ENCODE measurements at regions not wholly inside any gene's neighbourhood (a gene's known extent, or its start where the extent isn't known, plus 50 kb on each side); places are given as distances from the start of the nearest gene placed in this dataset.
"Not testable (repeated sequence)": the region's sequence is repeated elsewhere in the genome, so short reads cannot be mapped to it uniquely, and the experiment has no call there.

DNA sequence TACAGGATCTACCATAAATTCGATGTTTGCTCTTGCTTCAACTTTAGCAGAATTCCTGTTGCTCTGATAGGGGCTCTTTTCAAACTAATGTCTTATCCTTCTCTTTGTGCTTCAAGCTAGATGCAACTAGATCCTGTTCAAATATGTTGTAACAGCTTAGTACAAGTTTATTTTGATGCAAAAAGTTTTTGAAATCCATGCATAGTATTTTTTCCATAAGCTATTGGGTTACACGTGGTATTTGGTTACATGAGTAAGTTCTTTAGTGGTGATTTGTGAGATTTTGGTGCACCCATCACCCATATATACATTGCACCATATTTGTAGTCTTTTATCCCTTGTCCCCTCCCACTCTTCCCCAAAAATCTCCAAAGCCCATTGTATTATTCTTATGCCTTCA lies 907.7 kb downstream of the LTN1 start:
- H3K27me3 ChIP-seq: no peaks in the 10 kb centered on the region
- H3K27ac ChIP-seq: no peak overlapping the region
- H3K4me1 ChIP-seq: no peaks in the 10 kb centered on the region
- H3K36me3 ChIP-seq: no peaks in the 10 kb centered on the region
- no peak for DNase-seq
- H3K9me3 ChIP-seq (replicated peaks): no peaks in the 10 kb centered on the region
- no peak overlapping the region for H3K4me3 ChIP-seq

- H3K27ac ChIP-seq: no peak overlapping the region
- no peaks in the 10 kb centered on the region for H3K4me1 ChIP-seq
- H3K36me3 ChIP-seq: no peaks in the 10 kb centered on the region
- no peak overlapping the region for H3K4me3 ChIP-seq
- DNase-seq: no peak
- H3K27me3 ChIP-seq: no peaks in the 10 kb centered on the region
- no peaks in the 10 kb centered on the region for H3K9me3 ChIP-seq (replicated peaks)
Observed at GRCh38 chr21:28083350-28083749, 909.3 kb downstream of the LTN1 start.

DNA sequence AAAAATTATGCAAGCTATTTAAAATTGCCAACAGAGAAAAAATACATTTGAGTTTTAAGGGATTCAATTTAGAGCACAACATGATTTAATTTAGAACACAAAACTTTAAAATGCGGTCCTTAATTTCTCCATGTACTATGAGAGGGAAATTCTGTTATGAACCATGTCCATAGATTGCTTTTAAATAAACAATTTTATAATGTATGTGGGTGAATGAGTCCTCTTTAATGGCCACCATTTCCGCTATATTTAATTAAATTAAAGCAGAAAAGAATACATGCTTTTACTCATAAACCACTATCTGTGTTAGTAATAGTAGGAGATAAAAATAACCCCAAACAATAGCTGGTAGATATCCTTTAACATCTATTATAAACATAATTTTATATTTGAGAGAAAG lies 914.6 kb downstream of the LTN1 start:
- no peak for DNase-seq
- Histone ChIP-seq H3K9me3 (replicated peaks) (no peaks in the 10 kb centered on the region), H3K27ac (no peak overlapping the region), H3K4me3 (no peak overlapping the region), H3K36me3 (no peaks in the 10 kb centered on the region), H3K27me3 (no peaks in the 10 kb centered on the region), H3K4me1 (no peaks in the 10 kb centered on the region)

DNA sequence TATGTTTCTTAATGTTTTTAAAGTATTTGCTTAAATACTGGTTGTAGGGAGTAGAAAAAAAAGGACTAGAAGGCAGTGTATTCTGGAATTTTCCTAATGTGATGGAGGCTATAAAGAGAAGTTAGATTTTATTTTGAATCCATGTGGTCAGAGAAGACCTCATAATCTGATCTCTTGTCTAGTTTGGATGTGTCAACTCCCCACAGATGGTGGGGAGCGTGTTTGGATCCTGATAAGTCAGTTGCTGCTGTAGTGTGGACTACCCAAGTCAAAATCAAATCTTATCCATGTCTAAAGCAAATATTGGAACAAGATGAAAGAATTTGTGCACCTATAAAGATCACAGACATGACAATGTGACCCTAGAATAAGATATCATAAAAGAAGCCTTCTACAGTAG lies 918.0 kb downstream of the LTN1 start:
- Histone ChIP-seq H3K27me3 (no peaks in the 10 kb centered on the region), H3K4me1 (peaks cover 7% of the 10 kb centered on the region), H3K4me3 (no peak overlapping the region), H3K36me3 (no peaks in the 10 kb centered on the region), H3K9me3 (replicated peaks) (no peaks in the 10 kb centered on the region), H3K27ac (no peak overlapping the region)
- no peak for DNase-seq

DNA sequence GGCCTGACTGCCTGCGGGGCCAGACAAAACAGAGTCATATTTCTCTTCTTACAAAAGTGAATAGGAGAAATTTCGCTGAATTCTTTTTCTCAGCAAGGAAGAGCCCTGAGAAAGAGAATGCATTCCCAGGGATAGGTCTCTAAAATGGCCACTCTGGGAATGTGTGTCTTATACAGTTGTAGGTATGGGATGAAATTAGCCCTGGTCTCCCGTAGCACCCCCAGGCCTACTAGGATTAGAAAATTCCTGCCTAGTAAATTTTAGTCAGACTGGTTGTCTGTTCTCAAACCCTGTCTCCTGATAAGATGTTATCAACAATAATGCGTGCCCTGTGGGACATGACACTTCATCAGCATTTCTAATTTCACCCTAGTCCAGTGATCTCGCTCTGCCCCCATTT lies 920.1 kb downstream of the LTN1 start:
- no peak for DNase-seq
- H3K27ac ChIP-seq: no peak overlapping the region
- no peak overlapping the region for H3K4me3 ChIP-seq
- no peaks in the 10 kb centered on the region for H3K27me3 ChIP-seq
- H3K4me1 ChIP-seq: peaks cover 19% of the 10 kb centered on the region
- H3K9me3 ChIP-seq (replicated peaks): no peaks in the 10 kb centered on the region
- H3K36me3 ChIP-seq: no peaks in the 10 kb centered on the region

DNA sequence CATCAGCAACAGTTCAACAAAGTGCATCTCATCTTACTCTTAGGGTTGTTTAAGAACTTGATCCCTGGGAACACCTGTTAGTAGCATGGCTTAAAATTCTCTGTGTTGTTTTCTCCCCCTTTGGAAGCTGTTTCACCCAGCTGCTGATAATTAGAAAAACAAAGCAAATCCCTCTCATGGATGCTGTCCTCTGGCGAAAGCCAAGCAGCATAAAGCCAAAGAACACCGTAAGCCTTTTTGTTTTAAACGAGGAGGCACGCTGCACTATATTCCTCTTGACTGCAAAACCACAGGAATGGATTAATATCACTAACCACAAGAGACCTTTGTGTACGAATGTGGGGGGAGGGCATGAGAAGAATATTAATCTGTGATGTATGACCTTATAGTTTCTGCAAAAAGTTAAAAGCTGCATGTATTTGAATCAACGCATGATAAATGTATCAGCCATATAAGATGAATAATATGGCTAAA lies 923.2 kb downstream of the LTN1 start:
- Histone ChIP-seq H3K4me3 (no peak overlapping the region), H3K36me3 (no peaks in the 10 kb centered on the region), H3K27ac (peak overlapping the region; percentile 17; the same call in 1 of the 2 replicates), H3K9me3 (replicated peaks) (0 out of 2 replicates have a peak, but pooled peaks cover 6% of the 10 kb centered on the region), H3K27me3 (no peaks in the 10 kb centered on the region), H3K4me1 (peaks cover 19% of the 10 kb centered on the region)
- peak; percentile 83 to 94 for DNase-seq

- Histone ChIP-seq H3K27me3 (no peaks in the 10 kb centered on the region), H3K4me1 (peaks cover 19% of the 10 kb centered on the region), H3K9me3 (replicated peaks) (0 out of 2 replicates have a peak, but pooled peaks cover 6% of the 10 kb centered on the region), H3K36me3 (no peaks in the 10 kb centered on the region), H3K27ac (peak overlapping the region; percentile 17; the same call in 1 of the 2 replicates), H3K4me3 (no peak overlapping the region)
- peak in 1 of 2 experiments; percentile 24 for DNase-seq
Observed at GRCh38 chr21:28068455-28069358, 924.0 kb downstream of the LTN1 start.

GRCh38 chr21:28066596-28067387 lies 925.9 kb downstream of the LTN1 start:
- Histone ChIP-seq H3K27ac (no peak overlapping the region), H3K9me3 (replicated peaks) (0 out of 2 replicates have a peak, but pooled peaks cover 8% of the 10 kb centered on the region), H3K36me3 (no peaks in the 10 kb centered on the region), H3K4me1 (peaks cover 21% of the 10 kb centered on the region), H3K4me3 (no peak overlapping the region), H3K27me3 (no peaks in the 10 kb centered on the region)
- DNase-seq: no peak

GRCh38 chr21:28066076-28066475 lies 926.6 kb downstream of the LTN1 start:
- DNase-seq: no peak
- 0 out of 2 replicates have a peak, but pooled peaks cover 8% of the 10 kb centered on the region for H3K9me3 ChIP-seq (replicated peaks)
- H3K4me3 ChIP-seq: no peak overlapping the region
- no peaks in the 10 kb centered on the region for H3K36me3 ChIP-seq
- H3K27me3 ChIP-seq: no peaks in the 10 kb centered on the region
- peaks cover 21% of the 10 kb centered on the region for H3K4me1 ChIP-seq
- H3K27ac ChIP-seq: no peak overlapping the region

DNA sequence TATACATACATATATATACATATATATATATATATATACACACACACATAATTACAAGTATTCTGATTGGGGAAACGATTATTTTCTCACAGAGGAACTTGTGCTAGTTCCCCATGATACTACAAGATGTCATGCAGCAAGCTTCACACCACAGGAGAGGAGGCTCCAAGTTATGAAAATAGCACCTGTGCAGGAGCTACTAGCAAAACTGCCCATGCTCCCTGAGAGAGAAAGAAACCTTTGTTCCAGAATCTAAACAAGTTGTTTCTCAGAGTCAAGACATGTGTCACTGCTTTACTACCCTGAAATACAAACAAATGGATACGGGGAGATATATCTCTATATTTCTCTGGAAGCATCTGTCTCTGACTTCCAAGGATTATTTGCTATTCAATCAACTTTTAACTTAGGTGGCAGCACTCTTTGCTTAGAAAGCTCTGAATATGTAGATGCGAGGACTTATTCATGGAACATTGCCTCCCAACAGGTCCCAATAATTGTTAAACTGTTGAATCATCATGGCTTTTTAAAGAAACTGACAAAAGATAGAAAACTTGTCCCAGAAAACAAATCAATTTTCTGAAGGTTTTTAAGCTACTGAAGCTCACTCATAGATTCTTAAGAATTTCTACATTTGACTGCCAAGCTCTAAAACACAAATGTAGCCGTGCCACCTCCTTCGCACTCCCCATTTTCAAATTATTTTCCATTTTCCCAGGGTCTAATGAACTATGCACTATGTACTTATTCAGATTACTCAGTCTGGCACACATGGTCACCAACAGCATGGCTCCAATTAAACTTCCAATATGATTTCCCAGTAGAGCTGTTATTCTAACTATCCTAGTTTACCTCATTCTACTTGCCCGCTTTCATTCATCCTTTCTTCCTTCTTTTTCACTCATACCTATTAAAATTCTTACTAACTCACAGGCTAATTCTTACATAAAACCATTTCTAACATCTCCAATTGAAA lies 929.1 kb downstream of the LTN1 start:
- DNase-seq: peak; percentile 13 to 60
- peaks cover 6% of the 10 kb centered on the region for H3K4me1 ChIP-seq
- no peak overlapping the region for H3K27ac ChIP-seq
- no peaks in the 10 kb centered on the region for H3K36me3 ChIP-seq
- H3K9me3 ChIP-seq (replicated peaks): 0 out of 2 replicates have a peak, but pooled peaks cover 8% of the 10 kb centered on the region
- no peaks in the 10 kb centered on the region for H3K27me3 ChIP-seq
- no peak overlapping the region for H3K4me3 ChIP-seq

GRCh38 chr21:28052956-28053355 lies 939.7 kb downstream of the LTN1 start:
- H3K36me3 ChIP-seq; H3K9me3 ChIP-seq (replicated peaks); H3K4me1 ChIP-seq; H3K27ac ChIP-seq; H3K4me3 ChIP-seq; DNase-seq; H3K27me3 ChIP-seq: not testable (repeated sequence)

- H3K27ac ChIP-seq; H3K4me1 ChIP-seq; H3K36me3 ChIP-seq; H3K27me3 ChIP-seq; H3K4me3 ChIP-seq; H3K9me3 ChIP-seq (replicated peaks): not testable (repeated sequence)
- peak; percentile 12 to 73 for DNase-seq
Observed at GRCh38 chr21:28051649-28052048, 941.0 kb downstream of the LTN1 start.

- not testable (repeated sequence) for H3K36me3 ChIP-seq; H3K9me3 ChIP-seq (replicated peaks); H3K4me1 ChIP-seq; H3K27me3 ChIP-seq; H3K27ac ChIP-seq; DNase-seq; H3K4me3 ChIP-seq
Observed at GRCh38 chr21:28035692-28036091, 957.0 kb downstream of the LTN1 start.

GRCh38 chr21:28034916-28035315 lies 957.8 kb downstream of the LTN1 start:
- not testable (repeated sequence) for H3K9me3 ChIP-seq (replicated peaks); H3K4me3 ChIP-seq; H3K27ac ChIP-seq; H3K4me1 ChIP-seq; H3K36me3 ChIP-seq; DNase-seq; H3K27me3 ChIP-seq
